Neural progenitor cell (in vitro differentiated cells): ENCODE measurements at regions not wholly inside any gene's neighbourhood (a gene's known extent, or its start where the extent isn't known, plus 50 kb on each side); places are given as distances from the start of the nearest gene placed in this dataset.

Experiments used
- DNase-seq: peaks from one replicate; pipeline ENCODE4 v3.0.0-alpha.2; 2016; ENCODE audit warnings: low spot score
- H2AFZ ChIP-seq: fragments of 200-600 bp; sonication (generic); replicated peaks from 2 replicates; pipeline ENCODE4 v1.6.1; 2016; ENCODE audit warnings: antibody characterized with exemption
- H3F3A ChIP-seq: fragments of 200-600 bp; sonication (generic); 2 replicates; pipeline ENCODE4 v1.6.1; 2016; ENCODE audit warnings: antibody characterized with exemption, low read depth
- H3K27ac ChIP-seq: fragments of 200-600 bp; sonication (generic); 2 replicates; pipeline ENCODE4 v1.5.1; 2016; ENCODE audit warnings: mild to moderate bottlenecking
- H3K27me3 ChIP-seq: fragments of 200-600 bp; sonication (generic); 2 replicates; pipeline ENCODE4 v1.6.1; 2016; ENCODE audit warnings: mild to moderate bottlenecking, moderate library complexity
- H3K36me3 ChIP-seq: fragments of 200-600 bp; sonication (generic); 2 replicates; pipeline ENCODE4 v1.5.1; 2016
- H3K4me1 ChIP-seq: fragments of 200-600 bp; sonication (generic); 2 replicates; pipeline ENCODE4 v1.6.1; 2016; ENCODE audit warnings: mixed run types
- H3K4me2 ChIP-seq: fragments of 200-600 bp; sonication (generic); 2 replicates; pipeline ENCODE4 v1.6.1; 2016
- H3K4me3 ChIP-seq: fragments of 200-600 bp; sonication (generic); 2 replicates; pipeline ENCODE4 v1.5.1; 2016
- H3K79me2 ChIP-seq: fragments of 200-600 bp; sonication (generic); 2 replicates; pipeline ENCODE4 v1.6.1; 2016; ENCODE audit warnings: low read depth
- H3K9ac ChIP-seq: fragments of 200-600 bp; sonication (generic); 2 replicates; pipeline ENCODE4 v1.6.1; 2016
- H3K9me3 ChIP-seq: fragments of 200-600 bp; sonication (generic); 2 replicates; pipeline ENCODE4 v1.5.1; 2016; ENCODE audit warnings: low read depth
- H4K20me1 ChIP-seq: fragments of 200-600 bp; sonication (generic); 2 replicates; pipeline ENCODE4 v1.6.1; 2016; ENCODE audit warnings: low read depth
- H3K27ac Mint-ChIP-seq: 3 replicates; pipeline ENCODE4 v1.8.0; 2021; ENCODE audit warnings: mixed read lengths
- H3K27me3 Mint-ChIP-seq: 2 replicates; pipeline ENCODE4 v1.8.0; 2022; ENCODE audit warnings: low read depth, mild to moderate bottlenecking, inconsistent platforms, moderate library complexity, mixed read lengths; ENCODE audit not compliant: insufficient read depth
- H3K36me3 Mint-ChIP-seq: 3 replicates; pipeline ENCODE4 v1.8.0; 2021; ENCODE audit warnings: mixed read lengths
- H3K4me1 Mint-ChIP-seq: 3 replicates; pipeline ENCODE4 v1.8.0; 2021; ENCODE audit warnings: mixed read lengths
- H3K4me3 Mint-ChIP-seq: 3 replicates; pipeline ENCODE4 v1.8.0; 2021; ENCODE audit warnings: mild to moderate bottlenecking, moderate library complexity, mixed read lengths
- H3K9me3 Mint-ChIP-seq: 3 replicates; pipeline ENCODE4 v1.8.0; 2020; ENCODE audit warnings: mixed read lengths
- EZH2 ChIP-seq: fragments of 200-600 bp; sonication (generic); IDR thresholded peaks from 2 replicates; pipeline ENCODE4 v1.6.1; 2017; ENCODE audit warnings: antibody characterized with exemption, mild to moderate bottlenecking, moderate library complexity
- EZH2phosphoT487 ChIP-seq: fragments of 200-600 bp; sonication (generic); IDR thresholded peaks from 2 replicates; pipeline ENCODE4 v1.6.1; 2017; ENCODE audit warnings: antibody characterized with exemption
- TF ChIP-seq, protein P1 (sequence below): fragments of 200-600 bp; sonication (generic); IDR thresholded peaks from 2 replicates; pipeline ENCODE4 v1.5.1; 2017; ENCODE audit warnings: antibody characterized with exemption, mild to moderate bottlenecking

DNA sequence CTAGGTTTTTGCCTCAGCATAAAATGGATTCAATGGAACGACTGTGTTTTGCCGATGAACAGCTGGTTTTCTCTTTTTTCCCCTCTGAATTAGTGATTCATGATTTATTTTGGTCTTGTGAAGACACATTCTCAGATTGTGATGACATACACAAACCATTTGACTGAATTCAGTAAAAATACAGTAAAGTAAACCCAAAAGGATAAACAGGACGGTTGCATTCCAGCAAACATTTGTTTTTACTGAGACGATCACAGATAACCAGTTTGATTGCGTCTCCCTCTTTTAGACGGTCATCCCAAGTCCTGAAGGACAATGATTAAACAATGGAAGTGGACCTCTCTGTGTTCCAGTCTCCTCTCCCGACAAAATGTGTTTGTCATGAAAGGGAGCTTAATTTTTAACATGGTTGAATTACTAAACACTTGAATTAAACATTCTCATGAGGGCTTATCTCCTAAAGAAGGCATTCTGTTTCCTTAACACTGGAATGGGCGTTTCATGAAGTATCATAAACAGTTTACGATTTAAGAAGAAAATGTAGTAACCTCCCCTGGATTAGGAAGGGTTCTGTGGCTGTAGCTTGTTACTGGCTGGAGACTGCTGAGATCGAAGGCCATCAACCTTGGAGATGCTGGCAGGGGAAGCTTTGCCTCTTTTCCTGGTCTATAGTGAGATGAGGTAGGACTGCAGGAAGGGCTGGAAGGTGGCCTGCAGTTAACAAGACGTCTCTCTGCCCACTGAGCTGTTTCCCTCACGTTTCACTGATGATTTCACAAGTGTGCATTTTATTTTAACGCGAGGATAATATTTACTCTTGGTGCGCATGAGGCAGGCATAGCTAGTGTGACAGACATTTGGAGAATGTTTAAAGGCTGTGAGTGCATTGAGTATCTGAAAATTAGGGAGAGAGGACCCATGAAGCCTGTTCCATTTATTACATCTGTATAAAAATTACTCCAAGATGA lies 457.9 kb downstream of the FGF9 start:
- Mint-ChIP-seq H3K4me1 (no peaks in the 10 kb centered on the region), H3K9me3 (no peaks in the 10 kb centered on the region), H3K27me3 (peaks cover 4% of the 10 kb centered on the region), H3K27ac (no peak overlapping the region), H3K4me3 (no peak overlapping the region), H3K36me3 (no peaks in the 10 kb centered on the region)
- Histone ChIP-seq H4K20me1 (no peaks in the 10 kb centered on the region), H3K27ac (no peak overlapping the region), H3K4me1 (no peaks in the 10 kb centered on the region), H3K9ac (no peak overlapping the region), H3K79me2 (no peaks in the 10 kb centered on the region), H3K4me3 (no peak overlapping the region), H3K4me2 (no peak overlapping the region), H3K9me3 (no peaks in the 10 kb centered on the region), H2AFZ (no peak overlapping the region), H3K27me3 (no peaks in the 10 kb centered on the region), H3K36me3 (no peaks in the 10 kb centered on the region), H3F3A (no peaks in the 10 kb centered on the region)
- DNase-seq, result no peak
- TF ChIP-seq EZH2 (no peak), EZH2phosphoT487 (no peak)
- TF ChIP-seq, protein P1, sequence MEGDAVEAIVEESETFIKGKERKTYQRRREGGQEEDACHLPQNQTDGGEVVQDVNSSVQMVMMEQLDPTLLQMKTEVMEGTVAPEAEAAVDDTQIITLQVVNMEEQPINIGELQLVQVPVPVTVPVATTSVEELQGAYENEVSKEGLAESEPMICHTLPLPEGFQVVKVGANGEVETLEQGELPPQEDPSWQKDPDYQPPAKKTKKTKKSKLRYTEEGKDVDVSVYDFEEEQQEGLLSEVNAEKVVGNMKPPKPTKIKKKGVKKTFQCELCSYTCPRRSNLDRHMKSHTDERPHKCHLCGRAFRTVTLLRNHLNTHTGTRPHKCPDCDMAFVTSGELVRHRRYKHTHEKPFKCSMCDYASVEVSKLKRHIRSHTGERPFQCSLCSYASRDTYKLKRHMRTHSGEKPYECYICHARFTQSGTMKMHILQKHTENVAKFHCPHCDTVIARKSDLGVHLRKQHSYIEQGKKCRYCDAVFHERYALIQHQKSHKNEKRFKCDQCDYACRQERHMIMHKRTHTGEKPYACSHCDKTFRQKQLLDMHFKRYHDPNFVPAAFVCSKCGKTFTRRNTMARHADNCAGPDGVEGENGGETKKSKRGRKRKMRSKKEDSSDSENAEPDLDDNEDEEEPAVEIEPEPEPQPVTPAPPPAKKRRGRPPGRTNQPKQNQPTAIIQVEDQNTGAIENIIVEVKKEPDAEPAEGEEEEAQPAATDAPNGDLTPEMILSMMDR, result no peak

DNA sequence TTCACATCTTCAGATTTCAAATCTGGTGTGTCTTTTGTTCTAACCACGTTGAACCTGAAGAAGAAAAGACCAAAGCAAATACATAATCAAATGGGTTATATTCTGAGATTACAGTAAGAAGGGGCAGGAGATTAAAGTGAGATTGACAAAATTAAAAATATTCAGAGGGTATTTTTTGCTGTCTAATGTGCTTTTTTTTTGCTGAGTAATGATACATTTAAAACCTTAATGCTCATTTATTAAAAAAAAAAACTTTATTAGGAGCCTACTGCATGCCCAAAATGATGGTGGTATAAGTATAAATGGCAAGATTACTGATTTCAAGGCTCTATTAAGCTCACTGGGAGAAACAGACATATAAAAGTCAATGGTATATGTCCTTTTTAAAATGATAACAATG lies 459.4 kb downstream of the FGF9 start:
- Histone ChIP-seq H3K9ac (no peak overlapping the region), H4K20me1 (no peaks in the 10 kb centered on the region), H3K27me3 (no peaks in the 10 kb centered on the region), H2AFZ (no peak overlapping the region), H3K79me2 (no peaks in the 10 kb centered on the region), H3K9me3 (no peaks in the 10 kb centered on the region), H3K27ac (no peak overlapping the region), H3K4me1 (no peaks in the 10 kb centered on the region), H3K36me3 (no peaks in the 10 kb centered on the region), H3K4me2 (no peak overlapping the region), H3F3A (no peaks in the 10 kb centered on the region), H3K4me3 (no peak overlapping the region)
- Mint-ChIP-seq H3K27me3 (peaks cover 4% of the 10 kb centered on the region), H3K36me3 (no peaks in the 10 kb centered on the region), H3K27ac (no peak overlapping the region), H3K4me3 (no peak overlapping the region), H3K9me3 (no peaks in the 10 kb centered on the region), H3K4me1 (peaks cover 3% of the 10 kb centered on the region)
- DNase-seq, result no peak
- TF ChIP-seq EZH2 (no peak), EZH2phosphoT487 (no peak)
- TF ChIP-seq, protein P1, result no peak

DNA sequence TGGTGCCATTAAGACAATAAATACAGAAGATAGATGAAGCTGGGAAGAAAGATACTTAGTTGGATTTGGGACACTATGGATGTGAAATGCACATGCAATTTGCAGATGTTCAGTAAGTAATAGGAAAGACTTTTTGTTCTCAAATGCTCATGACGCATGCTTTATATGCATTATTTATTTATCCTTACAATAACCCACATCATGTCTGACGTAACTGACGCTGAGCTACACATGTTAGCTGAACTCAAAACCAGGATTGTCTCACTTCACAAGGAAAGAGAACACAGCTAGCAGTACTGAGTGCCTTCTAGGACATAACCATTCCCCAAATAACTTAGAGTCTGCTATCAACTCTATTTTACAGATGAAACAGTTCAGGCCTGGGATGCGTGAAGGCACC lies 463.4 kb downstream of the FGF9 start:
- peaks cover 4% of the 10 kb centered on the region for H3K4me1 ChIP-seq
- H3K4me2 ChIP-seq, result no peak overlapping the region
- no peaks in the 10 kb centered on the region for H3K36me3 ChIP-seq
- TF ChIP-seq EZH2phosphoT487, result no peak
- TF ChIP-seq, protein P1, result no peak
- no peak for TF ChIP-seq EZH2
- H3F3A ChIP-seq, result no peaks in the 10 kb centered on the region
- H3K27me3 Mint-ChIP-seq, result peaks cover 3% of the 10 kb centered on the region
- H3K4me3 Mint-ChIP-seq, result no peak overlapping the region
- H3K4me3 ChIP-seq, result no peak overlapping the region
- H3K9me3 ChIP-seq, result no peaks in the 10 kb centered on the region
- H3K9ac ChIP-seq, result no peak overlapping the region
- H3K79me2 ChIP-seq, result no peaks in the 10 kb centered on the region
- DNase-seq, result no peak
- no peak overlapping the region for H2AFZ ChIP-seq
- H3K27ac Mint-ChIP-seq, result no peak overlapping the region
- no peaks in the 10 kb centered on the region for H3K27me3 ChIP-seq
- no peaks in the 10 kb centered on the region for H4K20me1 ChIP-seq
- H3K36me3 Mint-ChIP-seq, result no peaks in the 10 kb centered on the region
- peaks cover 11% of the 10 kb centered on the region for H3K4me1 Mint-ChIP-seq
- H3K27ac ChIP-seq, result no peak overlapping the region
- no peaks in the 10 kb centered on the region for H3K9me3 Mint-ChIP-seq
